ENCODE measurements at regions not wholly inside any gene's neighbourhood (a gene's known extent, or its start where the extent isn't known, plus 50 kb on each side); places are given as distances from the start of the nearest gene placed in this dataset.

DNA sequence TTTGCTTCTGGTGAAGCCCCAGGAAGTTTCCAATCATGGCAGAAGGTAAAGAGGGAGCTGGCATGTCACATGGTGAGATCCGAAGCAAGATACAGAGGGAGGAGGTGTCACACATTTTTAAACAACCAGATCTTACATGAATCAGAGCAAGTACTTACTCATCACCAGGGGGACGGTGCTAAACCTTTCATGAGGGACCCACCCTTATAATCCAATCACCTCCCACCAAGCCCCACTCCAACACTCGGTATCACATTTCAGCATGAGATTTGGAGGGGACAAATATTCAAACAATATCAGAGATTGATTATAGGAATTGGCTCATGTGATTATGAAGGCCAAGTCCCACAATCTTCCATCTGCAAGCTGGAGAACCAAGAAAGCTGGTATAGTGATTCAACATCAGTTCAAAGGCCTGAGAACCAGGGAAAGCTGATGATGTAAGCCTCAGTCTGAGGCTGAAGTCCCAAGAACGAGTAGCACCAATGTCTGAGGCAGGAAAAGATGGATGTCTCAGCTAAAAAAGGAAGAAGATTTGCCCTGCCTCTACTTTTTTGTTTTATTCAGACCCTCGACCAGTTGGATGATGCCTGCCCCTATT lies 58.6 kb upstream of the WDFY2 start:
- FAIRE-seq (peak; percentile 58), DNase-seq (ENCODE audit: low read depth, low spot score) (no peak)
- peak overlapping the region; percentile 50 for H3K4me2 ChIP-seq (ENCODE audit: control insufficient read depth, extremely low read depth, insufficient read depth, low read depth, low read length)
- no peaks in the 10 kb centered on the region for H3K79me2 ChIP-seq (ENCODE audit: control insufficient read depth, insufficient read depth, low read length)
- H3K4me3 ChIP-seq (ENCODE audit: control insufficient read depth in 2 of 3, extremely low read depth in 1 of 3, insufficient read depth in 2 of 3, low read depth in 1 of 3, low read length in 3 of 3): no peak overlapping the region
- H3K36me3 ChIP-seq (ENCODE audit: control insufficient read depth in 2 of 2, extremely low read depth in 1 of 2, insufficient read depth in 2 of 2, low read length in 2 of 2): no peaks in the 10 kb centered on the region
- H3K27ac ChIP-seq (ENCODE audit: control insufficient read depth, insufficient read depth, low read length): peak overlapping the region; percentile 42
- no peaks in the 10 kb centered on the region for H3K27me3 ChIP-seq (ENCODE audit: control insufficient read depth, extremely low read depth, insufficient read depth, low read length)
- H3K4me1 ChIP-seq (ENCODE audit: control insufficient read depth, extremely low read depth, insufficient read depth, low read length): peaks cover 29% of the 10 kb centered on the region
- peak overlapping the region; percentile 65 for H2AFZ ChIP-seq (ENCODE audit: control insufficient read depth, low read length)
- TF ChIP-seq EZH2 (IDR thresholded peaks at IDR 0.05; ENCODE audit: low read length): no peak
- TF ChIP-seq, protein P1, sequence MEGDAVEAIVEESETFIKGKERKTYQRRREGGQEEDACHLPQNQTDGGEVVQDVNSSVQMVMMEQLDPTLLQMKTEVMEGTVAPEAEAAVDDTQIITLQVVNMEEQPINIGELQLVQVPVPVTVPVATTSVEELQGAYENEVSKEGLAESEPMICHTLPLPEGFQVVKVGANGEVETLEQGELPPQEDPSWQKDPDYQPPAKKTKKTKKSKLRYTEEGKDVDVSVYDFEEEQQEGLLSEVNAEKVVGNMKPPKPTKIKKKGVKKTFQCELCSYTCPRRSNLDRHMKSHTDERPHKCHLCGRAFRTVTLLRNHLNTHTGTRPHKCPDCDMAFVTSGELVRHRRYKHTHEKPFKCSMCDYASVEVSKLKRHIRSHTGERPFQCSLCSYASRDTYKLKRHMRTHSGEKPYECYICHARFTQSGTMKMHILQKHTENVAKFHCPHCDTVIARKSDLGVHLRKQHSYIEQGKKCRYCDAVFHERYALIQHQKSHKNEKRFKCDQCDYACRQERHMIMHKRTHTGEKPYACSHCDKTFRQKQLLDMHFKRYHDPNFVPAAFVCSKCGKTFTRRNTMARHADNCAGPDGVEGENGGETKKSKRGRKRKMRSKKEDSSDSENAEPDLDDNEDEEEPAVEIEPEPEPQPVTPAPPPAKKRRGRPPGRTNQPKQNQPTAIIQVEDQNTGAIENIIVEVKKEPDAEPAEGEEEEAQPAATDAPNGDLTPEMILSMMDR (optimal IDR thresholded peaks at IDR 0.05 in 1 of 3, IDR thresholded peaks at IDR 0.05 in 1 of 3, conservative IDR thresholded peaks at IDR 0.05 in 1 of 3; ENCODE audit: extremely low read depth in 1 of 3, insufficient read depth in 2 of 3, low read length in 3 of 3): no peak
- no peaks in the 10 kb centered on the region for H3K9me3 ChIP-seq (ENCODE audit: control insufficient read depth, low read depth, low read length)
- no peak overlapping the region for H3K9ac ChIP-seq (ENCODE audit: control insufficient read depth, extremely low read depth, insufficient read depth, low read length)
- no peaks in the 10 kb centered on the region for H4K20me1 ChIP-seq (ENCODE audit: control insufficient read depth, extremely low read depth, insufficient read depth, low read length)
- no peaks in the 10 kb centered on the region for H3K9me1 ChIP-seq (ENCODE audit: control insufficient read depth, extremely low read depth, insufficient read depth, low read length)
- dilution Hi-C loops (cut with MboI; ENCODE audit: extremely low pct_ligation_motif_present, low sequenced_read_pairs): no loop called here

DNA sequence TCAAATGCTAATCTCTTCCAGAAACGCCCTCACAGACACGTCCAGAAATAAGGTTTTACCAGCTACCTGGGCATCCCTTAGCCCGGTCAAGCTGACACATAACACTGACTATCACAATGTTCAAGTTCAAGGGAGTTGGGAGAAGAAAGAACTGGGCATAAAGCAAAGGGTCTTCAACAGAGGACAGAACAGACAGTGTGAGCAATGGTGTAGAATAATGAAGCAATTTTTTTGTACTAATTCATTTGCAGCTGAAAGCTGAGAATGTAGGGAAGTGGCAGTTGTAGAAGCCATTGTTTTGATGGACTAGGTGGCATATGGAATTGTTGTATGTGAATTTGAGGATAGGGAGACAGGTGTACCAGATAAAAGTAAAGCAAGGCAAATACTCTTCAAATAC lies 58.1 kb upstream of the WDFY2 start:
- Histone ChIP-seq H3K4me2 (ENCODE audit: control insufficient read depth, extremely low read depth, insufficient read depth, low read depth, low read length) (no peak overlapping the region), H2AFZ (ENCODE audit: control insufficient read depth, low read length) (no peak overlapping the region), H3K9ac (ENCODE audit: control insufficient read depth, extremely low read depth, insufficient read depth, low read length) (no peak overlapping the region), H3K9me3 (ENCODE audit: control insufficient read depth, low read depth, low read length) (no peaks in the 10 kb centered on the region), H3K36me3 (ENCODE audit: control insufficient read depth in 2 of 2, extremely low read depth in 1 of 2, insufficient read depth in 2 of 2, low read length in 2 of 2) (no peaks in the 10 kb centered on the region), H3K27me3 (ENCODE audit: control insufficient read depth, extremely low read depth, insufficient read depth, low read length) (no peaks in the 10 kb centered on the region), H3K4me3 (ENCODE audit: control insufficient read depth in 2 of 3, extremely low read depth in 1 of 3, insufficient read depth in 2 of 3, low read depth in 1 of 3, low read length in 3 of 3) (no peak overlapping the region), H3K9me1 (ENCODE audit: control insufficient read depth, extremely low read depth, insufficient read depth, low read length) (no peaks in the 10 kb centered on the region), H3K4me1 (ENCODE audit: control insufficient read depth, extremely low read depth, insufficient read depth, low read length) (peaks cover 29% of the 10 kb centered on the region), H3K79me2 (ENCODE audit: control insufficient read depth, insufficient read depth, low read length) (no peaks in the 10 kb centered on the region), H4K20me1 (ENCODE audit: control insufficient read depth, extremely low read depth, insufficient read depth, low read length) (no peaks in the 10 kb centered on the region), H3K27ac (ENCODE audit: control insufficient read depth, insufficient read depth, low read length) (no peak overlapping the region)
- TF ChIP-seq EZH2 (IDR thresholded peaks at IDR 0.05; ENCODE audit: low read length): no peak
- TF ChIP-seq, protein P1 (optimal IDR thresholded peaks at IDR 0.05 in 1 of 3, IDR thresholded peaks at IDR 0.05 in 1 of 3, conservative IDR thresholded peaks at IDR 0.05 in 1 of 3; ENCODE audit: extremely low read depth in 1 of 3, insufficient read depth in 2 of 3, low read length in 3 of 3): no peak
- DNase-seq (ENCODE audit: low read depth, low spot score) (no peak), FAIRE-seq (no peak)
- dilution Hi-C loops (cut with MboI; ENCODE audit: extremely low pct_ligation_motif_present, low sequenced_read_pairs): no loop called here
